ENCODE measurements at regions not wholly inside any gene's neighbourhood (a gene's known extent, or its start where the extent isn't known, plus 50 kb on each side); places are given as distances from the start of the nearest gene placed in this dataset.
"Not testable (repeated sequence)": the region's sequence is repeated elsewhere in the genome, so short reads cannot be mapped to it uniquely, and the experiment has no call there.

GRCh38 chr12:127503996-127504395, 763.0 kb upstream of the TMEM132C start:
- not testable (repeated sequence) for TF ChIP-seq CTCF, POLR2AphosphoS5, POLR2A (IDR thresholded peaks at IDR 0.05)

All from prostate gland (tissue), 2 donors.